Left lung (tissue), 4 donors: ENCODE measurements at regions not wholly inside any gene's neighbourhood (a gene's known extent, or its start where the extent isn't known, plus 50 kb on each side); places are given as distances from the start of the nearest gene placed in this dataset.

Experiments
- ATAC-seq: fragments of 200-7000 bp; cut with Tn5 transposase; one replicate; pipeline ENCODE4 v1.9.1; 2020; ENCODE audit warnings: moderate library complexity
- DNase-seq, 4 donors: peaks; one replicate each; pipeline ENCODE4 v3.0.0-alpha.2; 2013 to 2020
- H3K27ac ChIP-seq, 2 donors: fragments of 200-600 bp; sonication (generic) in 1 of 2; one replicate each; pipeline versions ENCODE4 v1.5.0 to v1.8.0; 2020 to 2021
- H3K27me3 ChIP-seq, 2 donors: fragments of 200-600 bp; sonication (generic) in 1 of 2; one replicate each; pipeline versions ENCODE4 v1.5.0 to v1.8.0; 2020 to 2021
- H3K36me3 ChIP-seq, 2 donors: fragments of 200-600 bp; sonication (generic) in 1 of 2; one replicate each; pipeline versions ENCODE4 v1.5.0 to v1.8.0; 2020 to 2021
- H3K4me1 ChIP-seq, 2 donors: fragments of 200-600 bp; one replicate each; pipeline ENCODE4 v1.8.0; 2021
- H3K4me3 ChIP-seq, 2 donors: fragments of 200-600 bp; sonication (generic) in 1 of 2; one replicate each; pipeline versions ENCODE4 v1.5.0 to v1.8.0; 2020 to 2021; ENCODE audit warnings: mild to moderate bottlenecking in 1 of 2
- H3K9me3 ChIP-seq, 2 donors: fragments of 200-600 bp; sonication (generic) in 1 of 2; one replicate each; pipeline versions ENCODE4 v1.5.0 to v1.8.0; 2020 to 2021
- intact Hi-C, 2 donors: fragments of 100-400 bp; cut with DNase I; formaldehyde crosslinking; loops; one replicate each; pipeline versions ENCODE4 v1.11.2 to v1.14.2; 2022
- TF ChIP-seq, protein P1 (sequence below), 2 donors: fragments of 200-600 bp; sonication (generic) in 1 of 2; IDR thresholded peaks; one replicate each; pipeline versions ENCODE4 v1.5.0 to v1.8.0; 2021; ENCODE audit warnings: antibody characterized with exemption in 2 of 2
- donor health status: DM: no; HTN: yes; CAD: no.
- donor health status: DM: no; HTN: no; CAD: no.

DNA sequence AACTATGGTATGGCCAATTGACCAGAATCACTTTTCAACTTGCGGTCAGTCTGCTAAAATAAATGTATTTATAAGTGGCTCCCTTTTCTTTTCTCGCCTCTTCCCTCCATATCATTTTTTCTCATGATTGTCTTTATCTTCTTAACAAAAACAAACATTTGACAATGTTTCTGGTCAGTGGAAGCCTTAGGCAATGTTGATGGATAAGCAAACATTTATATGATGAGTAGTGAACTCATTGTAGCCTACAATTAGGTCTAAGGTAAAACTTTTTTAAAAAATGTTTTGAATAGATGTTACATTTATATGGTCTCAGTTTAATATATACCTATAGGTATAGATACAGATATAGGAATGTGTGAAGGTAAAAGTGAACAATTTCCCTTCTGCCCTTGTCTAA, 355.4 kb downstream of the MFSD1 start:
- no peaks in the 10 kb centered on the region for H3K27me3 ChIP-seq
- intact Hi-C loops = no loop called here
- TF ChIP-seq, protein P1, sequence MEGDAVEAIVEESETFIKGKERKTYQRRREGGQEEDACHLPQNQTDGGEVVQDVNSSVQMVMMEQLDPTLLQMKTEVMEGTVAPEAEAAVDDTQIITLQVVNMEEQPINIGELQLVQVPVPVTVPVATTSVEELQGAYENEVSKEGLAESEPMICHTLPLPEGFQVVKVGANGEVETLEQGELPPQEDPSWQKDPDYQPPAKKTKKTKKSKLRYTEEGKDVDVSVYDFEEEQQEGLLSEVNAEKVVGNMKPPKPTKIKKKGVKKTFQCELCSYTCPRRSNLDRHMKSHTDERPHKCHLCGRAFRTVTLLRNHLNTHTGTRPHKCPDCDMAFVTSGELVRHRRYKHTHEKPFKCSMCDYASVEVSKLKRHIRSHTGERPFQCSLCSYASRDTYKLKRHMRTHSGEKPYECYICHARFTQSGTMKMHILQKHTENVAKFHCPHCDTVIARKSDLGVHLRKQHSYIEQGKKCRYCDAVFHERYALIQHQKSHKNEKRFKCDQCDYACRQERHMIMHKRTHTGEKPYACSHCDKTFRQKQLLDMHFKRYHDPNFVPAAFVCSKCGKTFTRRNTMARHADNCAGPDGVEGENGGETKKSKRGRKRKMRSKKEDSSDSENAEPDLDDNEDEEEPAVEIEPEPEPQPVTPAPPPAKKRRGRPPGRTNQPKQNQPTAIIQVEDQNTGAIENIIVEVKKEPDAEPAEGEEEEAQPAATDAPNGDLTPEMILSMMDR (IDR thresholded peaks at IDR 0.05) = no peak
- no peak overlapping the region for H3K4me3 ChIP-seq
- H3K9me3 ChIP-seq = no peaks in the 10 kb centered on the region
- no peak overlapping the region for H3K27ac ChIP-seq
- H3K4me1 ChIP-seq = no peaks in the 10 kb centered on the region
- DNase-seq (no peak), ATAC-seq (no peak)
- no peaks in the 10 kb centered on the region for H3K36me3 ChIP-seq

DNA sequence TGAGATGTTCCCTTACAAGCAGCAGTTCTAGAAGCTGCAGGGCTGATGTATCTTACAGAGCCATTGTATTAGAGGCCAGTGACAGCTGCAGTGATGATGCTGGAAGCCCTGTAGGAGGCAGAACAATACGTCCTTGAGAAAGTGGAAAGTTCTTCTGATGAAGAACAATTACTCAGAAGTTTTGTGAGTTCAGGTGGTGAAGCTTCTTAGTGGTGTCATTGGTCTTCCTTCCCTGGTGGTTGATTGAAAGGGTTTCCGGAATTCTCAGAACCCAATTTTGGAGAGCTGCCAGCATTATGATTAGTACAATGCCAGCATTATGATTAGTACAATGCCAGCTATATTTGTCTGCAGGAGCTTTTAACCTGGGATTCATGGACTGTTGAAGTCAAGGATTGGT, 356.4 kb downstream of the MFSD1 start:
- intact Hi-C loops = no loop called here

DNA sequence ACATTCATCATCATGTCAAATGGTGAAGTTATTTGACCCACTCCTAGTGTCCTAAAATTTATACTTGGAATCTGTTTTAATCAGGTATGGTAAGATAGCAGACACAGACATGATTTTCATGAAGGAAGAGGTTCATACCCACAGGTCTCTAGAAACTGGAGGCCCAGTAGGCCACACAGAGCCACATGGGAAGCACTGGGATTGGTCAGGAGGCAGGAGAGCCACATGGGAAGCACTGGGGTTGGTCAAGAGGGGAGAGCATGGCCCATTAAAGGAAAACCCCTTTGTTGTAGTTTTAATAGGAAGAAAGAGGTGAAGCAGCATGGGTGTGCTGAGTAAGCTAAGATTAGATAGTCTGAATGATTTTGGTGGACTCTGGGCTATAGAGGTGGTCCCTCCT, 356.9 kb downstream of the MFSD1 start:
- TF ChIP-seq, protein P1 (IDR thresholded peaks at IDR 0.05) = no peak
- H3K36me3 ChIP-seq = no peaks in the 10 kb centered on the region
- intact Hi-C loops = no loop called here

More for the DNA sequence above, 356.4 kb downstream of the MFSD1 start:
- H3K9me3 ChIP-seq = no peaks in the 10 kb centered on the region
- H3K4me1 ChIP-seq = no peaks in the 10 kb centered on the region
- TF ChIP-seq, protein P1 (IDR thresholded peaks at IDR 0.05) = no peak
- H3K27ac ChIP-seq = no peak overlapping the region
- H3K36me3 ChIP-seq = no peaks in the 10 kb centered on the region
- DNase-seq (no peak), ATAC-seq (no peak)
- no peak overlapping the region for H3K4me3 ChIP-seq
- H3K27me3 ChIP-seq = no peaks in the 10 kb centered on the region

DNA sequence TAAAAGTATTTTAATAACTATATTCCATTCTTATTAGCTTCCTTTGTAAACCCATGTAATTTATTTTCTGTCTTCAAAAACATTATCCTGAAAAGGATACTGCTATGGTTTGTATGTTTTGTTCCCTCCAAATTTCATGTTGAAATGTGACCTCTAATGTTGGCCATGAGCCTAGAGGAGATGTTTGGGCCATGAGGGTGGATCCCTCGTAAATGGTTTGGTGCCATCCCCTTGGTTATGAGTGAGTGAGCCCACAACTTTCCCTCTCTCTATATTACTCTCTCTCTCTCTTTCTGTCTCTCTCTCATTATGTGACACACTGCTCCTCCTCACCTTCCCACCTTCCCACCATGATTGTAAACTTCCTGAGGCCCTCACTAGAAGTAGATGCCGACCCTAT, 357.7 kb downstream of the MFSD1 start:
- Histone ChIP-seq H3K36me3 (no peaks in the 10 kb centered on the region), H3K9me3 (no peaks in the 10 kb centered on the region), H3K27me3 (no peaks in the 10 kb centered on the region), H3K4me3 (no peak overlapping the region), H3K27ac (no peak overlapping the region), H3K4me1 (no peaks in the 10 kb centered on the region)
- DNase-seq (no peak), ATAC-seq (no peak)
- TF ChIP-seq, protein P1 (IDR thresholded peaks at IDR 0.05) = no peak
- intact Hi-C loops = no loop called here

More for the DNA sequence above, 356.9 kb downstream of the MFSD1 start:
- ATAC-seq (no peak), DNase-seq (no peak)
- no peaks in the 10 kb centered on the region for H3K9me3 ChIP-seq
- H3K27ac ChIP-seq = no peak overlapping the region
- H3K27me3 ChIP-seq = no peaks in the 10 kb centered on the region
- H3K4me3 ChIP-seq = no peak overlapping the region
- no peaks in the 10 kb centered on the region for H3K4me1 ChIP-seq

DNA sequence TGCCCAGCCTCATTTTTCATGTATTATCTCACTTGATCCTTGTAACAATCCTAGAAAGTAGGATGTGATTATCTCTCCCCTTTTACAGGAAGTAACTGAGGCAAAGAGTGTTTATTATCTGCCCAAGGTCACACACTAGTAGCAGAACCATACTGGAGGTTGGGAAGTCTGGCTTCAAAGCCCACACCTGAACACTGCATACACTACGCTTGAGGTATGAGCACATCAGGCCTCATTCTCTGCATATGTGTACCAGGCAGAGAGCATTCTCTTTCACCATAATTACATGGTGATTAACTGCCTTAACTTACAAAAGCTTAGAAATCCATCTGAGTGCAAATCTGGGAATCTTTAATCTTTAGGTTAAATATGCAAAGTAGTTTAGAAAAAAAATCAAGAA, 361.8 kb downstream of the MFSD1 start:
- DNase-seq (no peak), ATAC-seq (no peak)
- H3K27me3 ChIP-seq = no peaks in the 10 kb centered on the region
- H3K27ac ChIP-seq = no peak overlapping the region
- TF ChIP-seq, protein P1 (IDR thresholded peaks at IDR 0.05) = no peak
- intact Hi-C loops = no loop called here
- no peaks in the 10 kb centered on the region for H3K36me3 ChIP-seq
- no peaks in the 10 kb centered on the region for H3K9me3 ChIP-seq
- no peaks in the 10 kb centered on the region for H3K4me1 ChIP-seq
- no peak overlapping the region for H3K4me3 ChIP-seq
